NCI-H1417 (cell line): ENCODE measurements at regions not wholly inside any gene's neighbourhood (a gene's known extent, or its start where the extent isn't known, plus 50 kb on each side); places are given as distances from the start of the nearest gene placed in this dataset.

Source experiments
- DNase-seq, 3 experiments: peaks; one replicate each; lab custom pipeline; 2025; lab: John Stamatoyannopoulos, UW

DNA sequence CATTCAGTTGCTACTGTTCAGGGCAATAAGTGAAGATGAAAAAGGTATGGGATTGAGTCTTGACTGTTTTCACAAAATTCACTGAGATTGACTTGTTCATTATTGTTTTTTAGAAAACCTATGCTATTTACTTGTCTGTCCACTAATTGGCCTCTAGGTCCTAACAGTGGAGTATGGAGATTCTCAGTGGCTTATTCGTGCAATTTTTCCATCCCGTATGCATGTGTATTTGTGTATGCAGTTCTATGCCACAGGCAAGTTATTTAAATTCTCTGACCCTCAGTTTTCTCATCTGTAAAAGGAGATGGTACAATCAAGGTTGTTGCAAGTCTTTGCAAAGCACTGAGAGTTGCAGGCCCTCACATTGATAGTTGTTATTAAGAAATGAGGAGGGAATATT, 151.0 kb downstream of the BBOX1 start:
- no peak for DNase-seq

DNA sequence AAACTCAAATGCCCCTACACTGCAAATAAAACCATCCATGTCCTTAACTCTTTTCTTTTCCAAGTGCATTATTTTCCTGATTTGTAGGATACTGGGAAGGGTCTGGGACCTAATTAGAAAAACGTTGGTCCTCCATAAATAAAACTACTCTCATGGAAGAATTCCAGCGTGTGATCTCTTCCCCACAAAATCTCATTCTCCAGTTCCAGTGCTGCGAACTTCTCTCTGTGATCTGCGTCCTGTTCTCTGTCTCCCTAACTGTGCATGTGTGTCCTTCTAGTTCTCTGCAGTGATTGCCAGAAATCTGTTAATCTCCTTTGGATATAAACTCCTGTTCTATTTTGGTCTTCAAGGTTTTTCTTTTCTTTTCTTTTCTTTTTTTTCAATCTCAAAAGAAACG, 148.1 kb downstream of the BBOX1 start:
- no peak for DNase-seq

DNA sequence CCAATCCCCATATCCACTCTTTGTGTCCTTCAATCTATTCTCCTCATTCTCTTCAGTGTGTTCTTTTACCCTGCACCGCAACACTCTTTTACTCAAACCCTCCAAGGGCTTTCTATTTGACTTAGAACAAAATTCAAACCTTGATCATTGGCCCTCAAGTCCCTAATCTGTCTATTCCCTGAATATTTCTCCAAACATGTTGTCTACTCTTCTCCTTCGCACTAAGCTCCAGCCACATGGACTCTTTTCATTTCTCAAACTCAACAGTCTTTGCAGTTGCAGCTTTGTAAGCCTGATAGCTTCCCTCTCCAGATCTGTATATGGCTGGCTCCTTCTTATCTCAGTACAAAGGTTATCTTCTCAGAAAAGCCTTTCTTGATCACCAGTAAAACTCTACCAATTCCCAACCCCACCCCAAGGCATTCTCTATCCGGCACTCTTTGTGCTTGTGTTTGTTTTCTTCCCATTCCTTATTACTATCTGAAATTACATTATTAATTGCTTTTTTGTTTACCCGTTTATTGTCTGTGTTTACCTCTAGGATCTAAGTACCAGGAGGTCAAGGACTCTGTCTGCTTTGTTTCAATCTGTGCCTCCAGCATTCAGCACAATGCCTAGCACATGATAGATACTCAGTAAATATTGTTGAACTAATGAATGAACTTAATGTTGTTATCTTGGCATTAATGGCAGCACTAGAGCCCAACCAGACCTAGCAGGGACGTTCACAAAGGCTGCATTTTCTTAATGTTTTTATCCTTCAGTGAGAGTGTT, 147.4 kb downstream of the BBOX1 start:
- DNase-seq: no peak

DNA sequence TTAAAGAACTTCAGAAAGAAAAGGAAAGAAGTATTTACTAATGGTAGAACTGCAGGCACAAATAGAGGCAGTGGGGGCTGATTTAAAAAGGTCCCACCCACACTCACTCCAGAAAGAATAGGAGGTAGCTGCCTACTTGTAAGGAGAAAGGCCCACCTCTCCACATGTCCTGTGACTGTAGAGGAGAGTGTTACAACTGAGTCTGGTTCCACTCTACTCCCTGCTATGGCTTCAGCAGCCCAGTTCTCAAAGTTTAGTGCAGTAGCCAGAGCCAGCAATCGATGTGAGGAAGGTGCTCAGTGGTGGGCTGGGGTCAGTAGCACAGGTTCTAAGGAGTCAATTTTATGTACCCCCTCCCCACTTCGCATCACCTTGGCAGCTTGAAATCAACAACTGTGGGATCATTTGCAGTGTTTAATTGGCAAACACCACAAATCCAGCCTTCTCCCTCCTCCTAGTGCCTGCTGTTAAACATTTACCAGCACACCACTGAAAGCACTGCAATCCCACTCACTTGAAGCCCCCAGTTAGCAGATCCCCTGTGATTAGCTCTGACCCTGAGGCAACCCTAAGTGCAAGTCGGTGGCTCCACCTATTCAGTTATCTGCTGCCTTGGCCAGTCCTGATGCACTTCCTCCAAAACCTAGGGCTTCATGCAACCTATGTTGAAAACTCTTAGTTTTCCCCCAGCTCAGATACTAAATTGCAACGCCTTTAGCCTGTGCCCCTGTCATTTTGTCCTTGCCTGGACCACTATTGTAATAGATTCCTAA, 146.6 kb downstream of the BBOX1 start:
- DNase-seq: no peak

DNA sequence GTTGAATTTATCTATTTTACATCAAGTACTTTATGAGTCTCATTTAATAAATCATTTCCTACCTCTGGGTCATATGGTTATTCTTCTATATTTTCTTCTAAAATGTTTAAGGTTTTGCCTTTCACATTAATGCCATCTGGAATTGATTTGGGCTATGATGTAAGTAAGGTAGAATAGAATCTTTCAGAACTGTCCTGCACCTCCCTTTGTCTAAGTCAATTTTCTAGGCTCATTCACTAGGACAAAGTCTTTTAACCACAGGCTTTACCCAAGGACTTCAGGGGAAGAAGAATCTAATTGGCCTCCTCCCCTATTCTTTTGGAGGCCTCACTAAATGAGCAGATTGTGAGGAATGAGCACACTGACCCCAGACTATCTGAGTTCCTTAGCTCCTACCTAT, 146.0 kb downstream of the BBOX1 start:
- no peak for DNase-seq

DNA sequence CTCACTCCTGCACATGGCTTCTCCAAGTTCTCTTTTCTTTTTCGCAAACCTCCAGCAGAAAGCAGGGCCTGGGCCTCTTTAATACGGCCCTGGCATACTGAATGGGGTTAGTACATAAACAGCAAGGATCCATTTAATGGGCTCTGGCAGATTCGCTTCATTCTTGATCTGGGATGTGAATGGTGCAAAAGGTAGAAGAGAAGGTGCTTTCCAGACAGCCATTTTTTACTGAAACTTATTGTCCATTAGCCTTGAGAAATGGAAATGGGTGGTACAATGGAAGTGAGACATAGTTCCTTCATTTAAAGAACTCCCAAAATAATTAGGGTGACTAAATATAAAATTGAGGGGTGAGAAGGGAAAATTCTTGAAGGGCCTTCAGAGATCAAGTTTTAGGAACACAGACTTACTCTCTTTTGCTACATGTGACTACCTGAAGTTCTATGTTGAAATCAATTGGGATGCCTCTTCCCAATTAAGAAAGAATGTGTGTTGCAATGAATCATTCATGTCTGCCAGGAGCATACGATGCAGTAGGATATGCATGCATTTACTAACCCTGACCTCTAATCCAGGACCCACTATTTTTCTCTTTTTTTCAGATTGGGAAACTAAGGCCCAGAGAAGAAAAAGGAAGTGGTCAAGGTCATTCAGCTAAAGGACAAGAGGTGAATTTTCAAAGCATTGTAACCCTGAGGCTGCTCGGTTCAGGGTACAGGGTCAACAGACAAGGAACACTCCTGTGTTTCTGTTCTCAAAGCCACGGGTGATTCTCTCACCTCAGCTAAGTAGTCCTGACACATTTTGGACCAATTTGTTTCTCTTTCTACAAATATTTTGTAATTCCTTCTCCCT, 144.1 kb downstream of the BBOX1 start:
- DNase-seq: no peak

DNA sequence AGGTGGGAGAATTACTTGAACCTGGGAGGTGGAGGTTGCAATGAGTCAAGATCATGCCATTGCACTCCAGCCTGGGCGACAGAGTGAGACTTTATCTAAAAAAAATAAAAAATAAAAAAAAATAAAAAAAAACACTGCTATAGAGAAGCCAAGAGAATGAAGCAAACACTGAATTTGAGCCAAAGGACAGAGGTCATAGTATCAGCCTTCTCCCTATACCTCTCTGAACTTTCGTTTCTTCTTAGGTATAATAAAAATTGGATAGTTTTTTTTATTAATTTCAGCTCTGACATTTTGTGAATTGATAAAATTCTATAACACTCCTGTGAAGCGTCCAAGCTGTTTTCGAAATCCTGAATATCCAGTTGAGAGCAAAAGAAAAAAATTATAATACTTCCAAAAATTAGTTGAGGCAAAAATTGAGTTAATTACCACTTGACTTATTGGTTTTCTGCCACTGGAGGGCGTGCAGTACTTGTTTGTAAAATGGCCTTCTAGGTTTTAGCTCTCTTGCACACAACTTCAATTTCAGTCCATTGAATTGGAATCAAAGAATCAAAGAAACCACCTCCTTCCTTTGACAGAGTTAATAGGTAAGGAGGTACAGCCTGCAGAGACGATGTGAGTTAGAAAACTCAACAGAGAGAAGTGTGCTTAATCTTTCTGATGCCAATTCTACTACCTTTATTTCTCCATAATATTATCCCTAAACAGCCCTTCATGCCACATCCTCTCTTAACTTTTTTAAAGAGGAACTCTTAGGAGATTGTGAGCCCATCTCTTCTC, 143.2 kb downstream of the BBOX1 start:
- DNase-seq: peak; percentile 39 to 85 (median 81)

DNA sequence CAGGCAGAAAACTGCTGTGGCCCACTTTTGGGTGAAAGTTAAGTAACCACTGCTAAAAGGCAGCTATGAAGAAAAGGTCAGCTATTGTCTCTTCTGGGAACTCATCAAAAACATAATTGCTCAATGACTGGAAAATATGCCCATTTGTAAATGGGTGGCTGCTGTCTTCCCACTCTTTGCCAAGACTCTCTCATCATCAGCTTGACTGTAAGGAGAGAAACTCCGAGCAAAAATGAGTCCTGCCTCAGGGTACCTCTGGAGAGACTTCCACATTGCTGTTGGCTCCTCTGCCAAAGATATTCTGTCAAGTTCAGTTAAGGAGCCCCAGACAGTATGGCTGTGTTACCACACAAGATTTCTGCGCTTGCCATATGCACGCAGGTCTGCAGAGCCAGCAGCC, 138.7 kb downstream of the BBOX1 start:
- no peak for DNase-seq

DNA sequence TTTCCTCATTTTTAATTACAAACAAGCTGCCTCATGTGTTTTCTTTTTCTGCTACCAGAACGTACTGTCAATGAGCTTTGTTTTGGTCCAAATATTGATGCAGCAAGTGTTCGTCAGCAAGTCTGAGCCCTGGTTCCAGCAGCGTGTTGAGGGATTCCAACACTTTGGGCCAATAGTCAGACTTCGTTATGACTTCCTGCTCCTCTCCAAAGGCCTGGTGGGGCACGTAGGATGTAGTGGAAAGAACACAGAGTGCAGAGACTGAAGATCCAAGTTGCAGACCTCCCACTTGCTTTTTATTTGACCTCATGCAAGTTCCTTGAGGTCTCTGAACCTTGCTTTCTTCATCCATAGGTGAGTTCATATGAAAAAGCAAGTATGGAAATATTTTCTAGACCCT, 138.2 kb downstream of the BBOX1 start:
- no peak for DNase-seq
